Activated CD8-positive, alpha-beta memory T cell treated with anti-CD3 and anti-CD28 coated beads, Interleukin-2, amount 10 ng/mL, durations not matched to agents 7 days and 5 days (primary cell): ENCODE measurements at regions not wholly inside any gene's neighbourhood (a gene's known extent, or its start where the extent isn't known, plus 50 kb on each side); places are given as distances from the start of the nearest gene placed in this dataset.

Experiments used
- ATAC-seq: fragments of 150-1000 bp; cut with Tn5 transposase; one replicate; pipeline ENCODE4 v1.10.0; 2021; ENCODE audit warnings: moderate library complexity
- CTCF ChIA-PET: fragments of 350-600 bp; sonication (Branson Sonifier 250); formaldehyde crosslinking; loops from one replicate; lab custom pipeline; 2021; ENCODE audit warnings: antibody characterized with exemption; lab: Charles Lee
- DNase-seq: peaks from one replicate; pipeline ENCODE4 v3.0.0-alpha.2; 2020
- H3K27ac Mint-ChIP-seq: one replicate; pipeline ENCODE4 v1.8.0; 2021; ENCODE audit warnings: mild to moderate bottlenecking, mixed read lengths
- H3K27me3 Mint-ChIP-seq: one replicate; pipeline ENCODE4 v1.8.0; 2021; ENCODE audit warnings: mixed read lengths
- H3K36me3 Mint-ChIP-seq: one replicate; pipeline ENCODE4 v1.8.0; 2021; ENCODE audit warnings: mild to moderate bottlenecking, mixed read lengths
- H3K4me1 Mint-ChIP-seq: one replicate; pipeline ENCODE4 v1.8.0; 2021; ENCODE audit warnings: mixed read lengths
- H3K4me3 Mint-ChIP-seq: one replicate; pipeline ENCODE4 v1.8.0; 2021; ENCODE audit warnings: mild to moderate bottlenecking, moderate library complexity, mixed read lengths
- H3K9me3 Mint-ChIP-seq: one replicate; pipeline ENCODE4 v1.8.0; 2022; ENCODE audit warnings: low read depth, mixed read lengths

DNA sequence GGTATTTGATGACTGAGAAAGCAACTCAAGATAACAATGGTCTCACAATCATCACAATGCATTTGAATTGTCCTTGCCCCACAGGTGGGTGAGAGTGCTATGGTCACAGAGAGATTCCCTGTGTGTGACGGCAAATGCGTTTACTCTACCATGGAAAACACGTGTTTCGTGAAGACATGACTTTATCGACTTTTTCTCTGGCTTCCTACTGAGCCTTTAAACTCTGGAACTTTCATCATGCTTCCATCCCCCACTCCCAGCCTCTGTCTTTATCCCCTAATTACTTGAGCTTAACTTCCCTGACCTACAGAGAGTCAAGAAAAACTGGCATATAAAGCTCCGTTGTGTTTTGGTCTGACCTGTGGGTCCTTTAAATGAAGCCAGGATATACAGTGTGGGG lies 414.1 kb upstream of the CLINT1 start:
- H3K9me3 Mint-ChIP-seq = no peaks in the 10 kb centered on the region
- H3K27ac Mint-ChIP-seq = no peak overlapping the region
- no peak overlapping the region for H3K4me3 Mint-ChIP-seq
- no peaks in the 10 kb centered on the region for H3K27me3 Mint-ChIP-seq
- CTCF ChIA-PET = interaction anchor here (0.9 kb wide), 1 partner anchor 98 kb away, joined by 3 read pairs; no protein-coding TSS in a partner anchor
- DNase-seq (no peak), ATAC-seq (no peak)
- no peaks in the 10 kb centered on the region for H3K4me1 Mint-ChIP-seq
- H3K36me3 Mint-ChIP-seq = no peaks in the 10 kb centered on the region

DNA sequence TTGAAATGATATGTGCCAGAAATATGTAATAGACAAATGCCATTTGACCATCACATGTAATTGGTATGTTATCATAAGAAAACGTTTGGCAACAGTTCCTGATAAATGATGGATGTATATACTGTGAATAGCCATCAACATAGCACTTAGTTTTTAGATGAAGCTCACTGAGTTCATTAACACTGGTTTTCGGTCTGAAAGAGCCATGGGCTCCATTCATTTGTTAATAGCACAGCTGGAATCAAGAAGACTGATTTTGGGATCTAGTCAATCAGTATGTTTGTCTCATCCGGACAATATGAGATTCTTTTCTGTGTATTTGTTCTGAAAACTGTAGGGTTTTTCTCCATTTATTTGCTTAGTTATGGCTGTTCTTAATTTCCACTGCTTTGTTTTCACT lies 413.5 kb upstream of the CLINT1 start:
- Mint-ChIP-seq H3K27ac (no peak overlapping the region), H3K4me3 (no peak overlapping the region), H3K9me3 (no peaks in the 10 kb centered on the region), H3K27me3 (no peaks in the 10 kb centered on the region), H3K36me3 (no peaks in the 10 kb centered on the region), H3K4me1 (no peaks in the 10 kb centered on the region)
- no peak for DNase-seq
- CTCF ChIA-PET = no interaction called here
- no peak for ATAC-seq

DNA sequence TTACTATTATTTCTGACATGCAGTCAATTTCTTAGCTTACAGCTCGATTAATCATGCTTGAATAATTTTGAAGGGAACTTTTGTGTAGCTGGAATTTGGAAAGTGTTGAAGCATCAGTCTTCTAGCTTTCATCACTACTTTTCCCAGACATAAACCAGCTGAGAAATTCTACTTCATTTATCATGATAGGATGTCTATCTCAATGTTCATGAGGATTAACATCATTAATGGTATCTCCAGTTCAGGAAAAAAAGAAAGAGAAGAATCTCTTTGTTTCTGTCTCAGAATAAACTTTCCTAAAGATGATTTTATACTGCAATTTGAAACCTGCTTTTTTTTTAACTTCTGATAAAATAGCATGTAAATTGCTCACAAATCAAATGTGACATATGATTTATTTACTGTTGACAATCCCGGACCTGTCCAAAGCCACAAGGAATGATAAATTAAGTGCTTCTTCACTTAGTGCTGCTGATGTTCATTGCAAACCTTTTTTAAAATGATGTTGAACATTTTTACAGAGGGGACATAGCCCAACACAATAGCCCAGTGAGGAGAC lies 412.1 kb upstream of the CLINT1 start:
- Mint-ChIP-seq H3K36me3 (no peaks in the 10 kb centered on the region), H3K27ac (no peak overlapping the region), H3K4me1 (no peaks in the 10 kb centered on the region), H3K4me3 (no peak overlapping the region), H3K27me3 (no peaks in the 10 kb centered on the region), H3K9me3 (no peaks in the 10 kb centered on the region)
- no peak for DNase-seq
- CTCF ChIA-PET = no interaction called here
- no peak for ATAC-seq

DNA sequence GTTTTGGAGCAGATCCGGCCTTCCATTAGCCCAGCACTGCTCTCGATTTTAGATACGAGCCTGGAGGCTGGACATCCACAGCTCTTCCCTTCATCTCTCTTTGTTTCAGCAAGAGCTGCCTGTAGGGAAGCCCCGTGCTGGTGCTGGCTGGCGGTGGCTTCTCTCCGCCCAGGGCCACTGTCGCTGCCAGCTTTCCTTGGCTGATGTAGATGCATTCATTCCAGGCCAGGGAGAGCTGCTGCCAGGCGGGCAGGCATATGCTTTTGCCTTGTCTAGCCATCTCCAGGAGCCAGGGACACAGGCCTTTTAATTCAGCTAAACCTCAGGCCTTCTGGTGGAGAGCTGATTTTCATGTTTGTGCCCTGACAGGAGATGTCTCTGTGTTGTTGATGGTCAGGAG lies 409.3 kb upstream of the CLINT1 start:
- Mint-ChIP-seq H3K27ac (no peak overlapping the region), H3K4me1 (no peaks in the 10 kb centered on the region), H3K9me3 (no peaks in the 10 kb centered on the region), H3K4me3 (no peak overlapping the region), H3K36me3 (no peaks in the 10 kb centered on the region), H3K27me3 (no peaks in the 10 kb centered on the region)
- ATAC-seq = no peak
- no peak for DNase-seq
- CTCF ChIA-PET = no interaction called here

DNA sequence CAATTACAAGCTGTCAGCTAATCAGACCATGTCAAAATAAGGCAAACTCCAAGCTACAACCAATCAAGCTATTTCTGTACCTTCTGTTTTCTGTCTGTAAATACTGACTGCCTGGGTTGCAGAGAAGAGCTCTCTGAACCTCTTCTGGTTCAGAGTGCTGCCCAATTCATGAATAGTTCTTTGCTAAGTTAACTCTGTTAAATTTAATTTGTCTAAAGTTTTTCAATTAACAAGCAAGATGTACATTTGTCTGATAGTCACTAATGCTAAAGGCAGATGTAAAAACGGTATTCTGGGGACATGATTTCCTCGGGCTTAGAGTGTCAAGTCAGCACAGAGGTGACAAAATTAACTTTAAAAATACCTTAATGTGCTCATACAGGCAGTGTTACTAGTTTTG lies 408.3 kb upstream of the CLINT1 start:
- ATAC-seq (no peak), DNase-seq (no peak)
- Mint-ChIP-seq H3K27me3 (no peaks in the 10 kb centered on the region), H3K4me1 (no peaks in the 10 kb centered on the region), H3K36me3 (no peaks in the 10 kb centered on the region), H3K4me3 (no peak overlapping the region), H3K27ac (no peak overlapping the region), H3K9me3 (no peaks in the 10 kb centered on the region)
- CTCF ChIA-PET = no interaction called here

DNA sequence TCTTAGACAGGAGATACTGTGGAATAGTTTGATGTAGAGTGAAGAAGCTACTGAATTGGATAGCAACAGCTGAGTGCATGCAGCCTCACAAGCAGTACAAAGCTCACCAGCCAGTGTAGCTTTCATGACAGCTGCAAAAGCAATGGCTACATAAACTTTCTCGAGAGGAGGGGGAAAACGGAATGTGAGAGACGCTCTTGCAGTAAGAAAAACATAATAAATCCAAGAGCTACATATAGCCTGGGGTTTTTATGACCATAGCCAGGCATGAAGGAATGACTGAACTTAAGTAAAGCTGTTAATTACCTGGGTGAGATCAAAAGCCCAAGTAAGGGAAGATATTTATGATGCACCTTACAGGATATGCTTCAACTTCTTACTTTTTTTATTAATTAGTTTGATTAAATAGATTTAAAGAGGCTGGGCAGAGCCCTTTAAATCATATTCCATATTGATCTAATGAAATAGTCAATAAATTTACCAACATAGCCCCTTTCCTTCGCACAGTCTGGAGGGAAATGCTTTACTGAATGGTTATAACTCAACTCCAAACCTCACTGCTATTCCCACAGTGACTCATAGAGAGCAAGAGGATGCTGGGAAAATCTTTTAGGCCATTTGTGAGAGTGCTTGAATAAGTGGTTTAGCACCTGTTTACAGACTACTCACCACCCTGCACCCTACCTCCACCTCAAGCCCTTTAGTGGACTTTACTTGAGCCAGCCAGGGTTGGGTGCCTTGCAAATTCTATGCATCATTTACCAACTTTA lies 407.2 kb upstream of the CLINT1 start:
- Mint-ChIP-seq H3K27me3 (no peaks in the 10 kb centered on the region), H3K4me1 (no peaks in the 10 kb centered on the region), H3K9me3 (no peaks in the 10 kb centered on the region), H3K4me3 (no peak overlapping the region), H3K36me3 (no peaks in the 10 kb centered on the region), H3K27ac (no peak overlapping the region)
- DNase-seq = no peak
- ATAC-seq = no peak
- CTCF ChIA-PET = no interaction called here

DNA sequence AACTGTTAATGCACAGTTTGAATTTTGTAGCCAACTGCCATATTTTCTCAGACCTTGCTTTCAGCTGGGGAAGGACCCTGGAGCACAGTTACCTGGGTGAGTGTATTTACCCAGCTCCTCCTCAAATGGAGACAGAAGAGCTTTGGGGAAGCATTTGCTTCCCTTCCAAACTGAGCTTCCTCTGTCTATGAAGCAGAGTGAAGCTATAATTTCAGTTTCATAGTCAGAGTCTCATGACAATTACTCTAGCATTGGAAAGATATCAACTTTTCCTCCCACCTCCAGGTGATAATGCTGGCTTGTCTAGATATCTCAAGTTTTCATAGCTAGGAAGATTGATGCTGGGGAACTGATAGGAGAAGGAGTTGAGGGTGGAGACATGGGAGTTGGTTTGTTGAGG lies 406.4 kb upstream of the CLINT1 start:
- no peaks in the 10 kb centered on the region for H3K27me3 Mint-ChIP-seq
- no peak for DNase-seq
- no peak for ATAC-seq
- no peaks in the 10 kb centered on the region for H3K9me3 Mint-ChIP-seq
- no peak overlapping the region for H3K27ac Mint-ChIP-seq
- CTCF ChIA-PET = no interaction called here
- H3K4me1 Mint-ChIP-seq = no peaks in the 10 kb centered on the region
- H3K4me3 Mint-ChIP-seq = no peak overlapping the region
- no peaks in the 10 kb centered on the region for H3K36me3 Mint-ChIP-seq

DNA sequence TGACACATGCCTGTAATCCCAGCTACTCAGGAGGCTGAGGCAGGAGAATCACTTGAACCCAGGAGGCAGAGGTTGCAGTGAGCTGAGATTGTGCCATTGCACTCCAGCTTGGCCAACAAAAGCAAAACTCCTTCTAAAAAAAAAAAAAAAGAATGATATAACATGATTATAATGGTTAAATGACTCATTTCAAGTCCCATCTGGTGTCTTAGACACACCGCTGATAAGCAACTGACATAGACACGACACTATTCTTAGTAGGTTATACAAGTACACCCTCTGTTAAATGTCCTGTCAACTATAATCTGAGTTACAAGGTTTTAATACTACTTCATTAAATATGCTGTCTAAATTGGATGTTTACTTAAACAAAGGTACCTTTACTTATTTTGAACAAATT lies 405.3 kb upstream of the CLINT1 start:
- no peak for ATAC-seq
- no peaks in the 10 kb centered on the region for H3K4me1 Mint-ChIP-seq
- CTCF ChIA-PET = no interaction called here
- no peaks in the 10 kb centered on the region for H3K36me3 Mint-ChIP-seq
- no peak overlapping the region for H3K27ac Mint-ChIP-seq
- DNase-seq = no peak
- no peak overlapping the region for H3K4me3 Mint-ChIP-seq
- no peaks in the 10 kb centered on the region for H3K9me3 Mint-ChIP-seq
- H3K27me3 Mint-ChIP-seq = no peaks in the 10 kb centered on the region

DNA sequence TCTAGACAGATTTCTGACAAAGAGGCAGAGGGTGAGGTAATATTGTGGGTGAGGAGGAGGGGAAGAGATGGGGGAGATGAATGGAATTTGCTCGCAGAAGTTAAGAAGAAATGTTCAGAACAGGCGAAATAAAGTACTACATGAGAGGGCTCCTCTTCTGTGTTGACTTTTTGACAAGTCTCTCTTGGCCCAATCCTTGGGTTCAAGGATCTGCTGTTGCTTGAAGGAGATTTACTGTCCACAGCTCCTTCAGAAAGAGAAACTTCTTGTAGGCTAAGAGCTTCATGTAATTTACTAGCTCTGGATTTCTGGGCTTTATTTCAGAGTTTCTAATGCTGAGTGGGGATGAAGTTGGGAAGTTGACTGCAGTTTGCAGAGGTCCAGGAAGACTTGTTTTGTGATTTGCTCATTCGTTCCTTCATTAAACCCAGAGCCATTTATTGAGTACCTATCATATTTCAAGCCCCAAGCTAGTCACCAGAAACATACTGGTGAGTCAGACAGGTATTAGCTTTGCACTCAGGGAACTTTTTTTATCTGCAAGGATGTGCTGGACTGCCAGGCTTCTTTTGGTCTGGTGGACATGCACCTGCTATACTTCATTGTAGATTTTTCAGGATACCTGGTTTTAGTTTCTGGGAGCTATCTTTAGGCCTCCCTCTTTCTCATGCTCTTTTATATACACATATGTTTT lies 402.9 kb upstream of the CLINT1 start:
- CTCF ChIA-PET = no interaction called here
- no peak for ATAC-seq
- Mint-ChIP-seq H3K4me3 (no peak overlapping the region), H3K4me1 (no peaks in the 10 kb centered on the region), H3K27me3 (no peaks in the 10 kb centered on the region), H3K36me3 (no peaks in the 10 kb centered on the region), H3K9me3 (no peaks in the 10 kb centered on the region), H3K27ac (no peak overlapping the region)
- no peak for DNase-seq

DNA sequence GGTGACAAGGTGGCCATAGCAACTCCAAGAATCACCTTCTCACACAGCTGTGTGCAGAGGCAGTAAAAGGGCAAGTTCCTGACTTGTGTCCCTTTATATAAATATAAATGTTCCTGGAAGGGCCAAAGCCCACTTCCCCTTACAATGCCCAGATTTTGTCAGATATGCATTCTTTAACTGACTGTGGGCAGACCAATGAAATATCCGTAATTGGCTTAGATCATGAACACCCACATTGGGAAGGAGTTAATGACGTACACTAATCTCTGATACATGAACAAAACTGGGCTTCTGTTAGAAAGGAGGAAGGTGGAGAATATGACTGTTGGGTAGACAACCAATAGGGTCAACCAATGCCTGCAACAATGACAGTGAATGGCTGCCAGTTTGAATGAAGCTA lies 397.2 kb upstream of the CLINT1 start:
- CTCF ChIA-PET = no interaction called here

DNA sequence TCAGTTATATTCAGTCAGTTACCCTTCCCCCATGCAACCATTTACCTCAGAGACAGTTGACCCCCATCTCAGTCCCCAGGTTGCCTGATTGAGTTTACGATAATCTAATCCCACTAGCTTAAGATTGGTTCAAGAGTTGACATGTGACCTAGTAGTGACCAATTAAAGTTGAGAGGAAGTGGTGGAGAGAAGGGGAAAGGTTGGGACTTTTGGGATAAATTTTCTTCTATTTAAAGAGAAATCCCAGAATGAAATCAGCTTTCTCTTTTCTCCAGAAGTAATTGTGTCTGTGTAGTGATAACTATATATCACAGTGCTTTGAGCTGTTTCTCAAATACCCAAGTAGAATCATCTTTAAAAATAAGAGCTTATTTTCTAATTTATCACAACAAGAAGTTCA lies 396.7 kb upstream of the CLINT1 start:
- H3K27me3 Mint-ChIP-seq = no peaks in the 10 kb centered on the region
- CTCF ChIA-PET = no interaction called here
- DNase-seq = no peak

More for the DNA sequence above, 397.2 kb upstream of the CLINT1 start:
- Mint-ChIP-seq H3K9me3 (no peaks in the 10 kb centered on the region), H3K4me1 (no peaks in the 10 kb centered on the region), H3K27ac (no peak overlapping the region), H3K36me3 (no peaks in the 10 kb centered on the region), H3K4me3 (no peak overlapping the region), H3K27me3 (no peaks in the 10 kb centered on the region)
- DNase-seq (no peak), ATAC-seq (no peak)

DNA sequence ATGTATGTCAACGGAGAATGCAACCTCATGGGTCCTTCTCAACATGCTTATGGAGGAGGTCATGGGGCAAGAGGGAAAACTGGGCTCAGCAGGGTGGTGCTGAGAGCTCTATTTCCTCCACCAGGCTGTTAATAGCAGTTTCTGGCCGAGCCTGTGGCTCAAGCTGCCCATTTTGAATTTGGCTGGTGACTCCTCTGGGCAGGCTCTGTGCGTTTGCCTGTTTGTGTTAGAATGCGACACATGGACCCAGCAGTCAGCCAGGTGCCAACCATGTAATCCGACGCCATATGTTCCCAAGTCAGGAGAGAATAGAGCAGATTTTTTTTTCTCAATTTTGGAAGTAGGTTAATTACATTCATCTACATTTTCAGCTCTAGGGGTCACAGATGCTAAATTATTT lies 387.7 kb upstream of the CLINT1 start:
- Mint-ChIP-seq H3K36me3 (no peaks in the 10 kb centered on the region), H3K27ac (no peak overlapping the region), H3K4me1 (no peaks in the 10 kb centered on the region), H3K4me3 (no peak overlapping the region), H3K9me3 (no peaks in the 10 kb centered on the region), H3K27me3 (no peaks in the 10 kb centered on the region)
- CTCF ChIA-PET = no interaction called here
- ATAC-seq (no peak), DNase-seq (no peak)

More for the DNA sequence above, 396.7 kb upstream of the CLINT1 start:
- Mint-ChIP-seq H3K4me1 (no peaks in the 10 kb centered on the region), H3K36me3 (no peaks in the 10 kb centered on the region), H3K9me3 (no peaks in the 10 kb centered on the region), H3K4me3 (no peak overlapping the region), H3K27ac (no peak overlapping the region)
- ATAC-seq = no peak

DNA sequence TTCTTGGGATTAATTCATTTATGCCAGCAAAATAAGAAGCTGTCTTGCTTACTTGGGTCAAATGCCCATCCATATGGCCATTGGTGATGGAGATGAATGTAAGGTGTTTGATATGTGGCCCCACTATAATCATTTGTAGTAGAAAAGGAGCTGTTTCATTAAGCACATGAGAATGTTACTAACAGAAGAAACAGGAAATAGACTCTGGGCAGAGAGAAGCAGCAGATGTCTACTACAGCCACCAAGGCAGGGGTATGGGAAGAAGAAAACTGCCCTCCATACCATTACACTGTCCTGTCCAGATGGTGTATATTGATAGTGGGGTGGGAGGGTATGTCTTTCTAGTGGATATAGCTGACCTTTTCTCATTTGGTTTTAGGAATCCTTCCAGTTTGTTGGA lies 386.6 kb upstream of the CLINT1 start:
- ATAC-seq (no peak), DNase-seq (no peak)
- Mint-ChIP-seq H3K27me3 (no peaks in the 10 kb centered on the region), H3K4me3 (no peak overlapping the region), H3K27ac (no peak overlapping the region), H3K4me1 (no peaks in the 10 kb centered on the region), H3K36me3 (no peaks in the 10 kb centered on the region), H3K9me3 (no peaks in the 10 kb centered on the region)
- CTCF ChIA-PET = no interaction called here

DNA sequence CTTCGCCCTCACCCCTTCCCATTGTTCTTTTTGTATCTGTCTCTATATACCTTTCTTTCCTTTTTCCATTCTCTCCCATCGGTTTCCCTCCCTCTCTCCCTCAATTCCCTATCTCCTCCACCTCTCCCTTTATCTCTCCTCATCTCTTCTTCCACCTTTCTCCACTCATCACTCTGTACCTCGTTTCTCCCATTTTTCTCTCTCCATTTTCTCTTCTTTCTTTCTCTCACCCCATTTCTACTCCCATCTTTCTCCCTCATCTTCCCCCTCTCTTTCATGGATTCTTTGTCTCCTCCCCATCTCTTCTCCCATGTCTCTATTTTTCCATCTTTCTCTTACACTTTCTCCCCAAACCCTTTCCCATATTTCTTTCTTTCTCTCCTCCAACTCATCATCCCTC lies 385.9 kb upstream of the CLINT1 start:
- DNase-seq (no peak), ATAC-seq (no peak)
- Mint-ChIP-seq H3K4me1 (no peaks in the 10 kb centered on the region), H3K9me3 (no peaks in the 10 kb centered on the region), H3K36me3 (no peaks in the 10 kb centered on the region), H3K4me3 (no peak overlapping the region), H3K27ac (no peak overlapping the region), H3K27me3 (no peaks in the 10 kb centered on the region)
- CTCF ChIA-PET = no interaction called here
